HEK293 (cell line): ENCODE measurements at regions not wholly inside any gene's neighbourhood (a gene's known extent, or its start where the extent isn't known, plus 50 kb on each side); places are given as distances from the start of the nearest gene placed in this dataset.

Experiments used
- GLI4 ChIP-seq: fragments of 450-650 bp; formaldehyde crosslinking; IDR thresholded peaks from 2 replicates; pipeline ENCODE4 v1.5.1; 2016; ENCODE audit warnings: missing biosample characterization, missing genetic modification characterization
- GLIS1 ChIP-seq: fragments of 450-650 bp; formaldehyde crosslinking; IDR thresholded peaks from 2 replicates; pipeline ENCODE4 v1.5.1; 2016; ENCODE audit warnings: missing biosample characterization, missing genetic modification characterization
- KLF16 ChIP-seq: fragments of 450-650 bp; formaldehyde crosslinking; IDR thresholded peaks from 2 replicates; pipeline ENCODE4 v1.5.1; 2017; ENCODE audit warnings: missing biosample characterization, missing genetic modification characterization
- RBAK ChIP-seq: fragments of 450-650 bp; formaldehyde crosslinking; IDR thresholded peaks from 2 replicates; pipeline ENCODE4 v1.5.1; 2016; ENCODE audit warnings: missing biosample characterization, missing genetic modification characterization
- YY1 ChIP-seq: fragments of 450-650 bp; formaldehyde crosslinking; IDR thresholded peaks from 2 replicates; pipeline ENCODE4 v1.5.1; 2018; ENCODE audit warnings: missing biosample characterization, missing genetic modification characterization
- ZBTB17 ChIP-seq: fragments of 450-650 bp; formaldehyde crosslinking; IDR thresholded peaks from 2 replicates; pipeline ENCODE4 v1.5.1; 2016; ENCODE audit warnings: missing biosample characterization, missing genetic modification characterization
- ZBTB7A ChIP-seq: fragments of 450-650 bp; formaldehyde crosslinking; IDR thresholded peaks from 2 replicates; pipeline ENCODE4 v1.5.1; 2016; ENCODE audit warnings: low read depth, missing biosample characterization, missing genetic modification characterization
- ZNF558 ChIP-seq: fragments of 450-650 bp; formaldehyde crosslinking; IDR thresholded peaks from 2 replicates; pipeline ENCODE4 v1.5.1; 2016; ENCODE audit warnings: missing biosample characterization, missing genetic modification characterization
- ZNF629 ChIP-seq: fragments of 450-650 bp; formaldehyde crosslinking; IDR thresholded peaks from 2 replicates; pipeline ENCODE4 v1.5.1; 2017; ENCODE audit warnings: missing biosample characterization, missing genetic modification characterization
- ZNF670 ChIP-seq: fragments of 450-650 bp; formaldehyde crosslinking; IDR thresholded peaks from 2 replicates; pipeline ENCODE4 v1.5.1; 2016; ENCODE audit warnings: missing biosample characterization, missing genetic modification characterization, low read depth
- ZNF747 ChIP-seq: fragments of 450-650 bp; formaldehyde crosslinking; IDR thresholded peaks from 2 replicates; pipeline ENCODE4 v1.5.1; 2016; ENCODE audit warnings: missing biosample characterization, missing genetic modification characterization
- ZNF776 ChIP-seq: fragments of 450-650 bp; formaldehyde crosslinking; IDR thresholded peaks from 2 replicates; pipeline ENCODE4 v1.5.0; 2017; ENCODE audit warnings: missing biosample characterization, missing genetic modification characterization, borderline replicate concordance
- TF ChIP-seq, protein P1 (sequence below): fragments of 450-650 bp; formaldehyde crosslinking; IDR thresholded peaks from 2 replicates; pipeline ENCODE4 v1.5.1; 2016; ENCODE audit warnings: missing biosample characterization, missing genetic modification characterization
- TF ChIP-seq, protein P2 (sequence below): fragments of 450-650 bp; formaldehyde crosslinking; IDR thresholded peaks from 2 replicates; pipeline ENCODE4 v1.5.1; 2016; ENCODE audit warnings: missing biosample characterization, missing genetic modification characterization

DNA sequence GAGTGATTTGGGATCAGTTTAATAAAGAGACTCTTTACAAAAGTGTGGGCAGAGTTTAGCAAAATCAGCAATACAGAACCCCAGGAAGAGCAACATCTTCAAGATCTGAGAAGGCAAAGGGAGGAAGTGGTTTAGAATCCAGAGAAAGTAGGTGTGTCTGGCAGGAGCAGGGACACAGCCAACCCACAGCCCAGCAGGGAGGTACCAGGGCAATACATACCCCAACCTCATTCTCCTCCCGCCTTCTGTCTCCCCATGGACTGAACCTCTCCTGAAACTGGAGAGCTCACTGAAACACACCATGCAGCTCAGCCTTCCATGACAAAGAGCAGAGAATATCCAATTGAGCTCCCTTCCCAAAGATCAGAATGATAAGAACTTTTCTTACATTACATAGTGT, 283.4 kb downstream of the PRELID2 start:
- TF ChIP-seq ZNF670 (no peak), GLI4 (tag by site-specific recombination) (no peak), YY1 (no peak), ZNF629 (tag by site-specific recombination) (no peak), ZBTB7A (no peak), GLIS1 (tag by site-specific recombination) (no peak), ZBTB17 (tag by site-specific recombination) (no peak), ZNF747 (tag by site-specific recombination) (no peak), RBAK (tag by site-specific recombination) (no peak), ZNF776 (no peak), KLF16 (tag by site-specific recombination) (no peak), ZNF558 (tag by site-specific recombination) (no peak)
- TF ChIP-seq, protein P1, sequence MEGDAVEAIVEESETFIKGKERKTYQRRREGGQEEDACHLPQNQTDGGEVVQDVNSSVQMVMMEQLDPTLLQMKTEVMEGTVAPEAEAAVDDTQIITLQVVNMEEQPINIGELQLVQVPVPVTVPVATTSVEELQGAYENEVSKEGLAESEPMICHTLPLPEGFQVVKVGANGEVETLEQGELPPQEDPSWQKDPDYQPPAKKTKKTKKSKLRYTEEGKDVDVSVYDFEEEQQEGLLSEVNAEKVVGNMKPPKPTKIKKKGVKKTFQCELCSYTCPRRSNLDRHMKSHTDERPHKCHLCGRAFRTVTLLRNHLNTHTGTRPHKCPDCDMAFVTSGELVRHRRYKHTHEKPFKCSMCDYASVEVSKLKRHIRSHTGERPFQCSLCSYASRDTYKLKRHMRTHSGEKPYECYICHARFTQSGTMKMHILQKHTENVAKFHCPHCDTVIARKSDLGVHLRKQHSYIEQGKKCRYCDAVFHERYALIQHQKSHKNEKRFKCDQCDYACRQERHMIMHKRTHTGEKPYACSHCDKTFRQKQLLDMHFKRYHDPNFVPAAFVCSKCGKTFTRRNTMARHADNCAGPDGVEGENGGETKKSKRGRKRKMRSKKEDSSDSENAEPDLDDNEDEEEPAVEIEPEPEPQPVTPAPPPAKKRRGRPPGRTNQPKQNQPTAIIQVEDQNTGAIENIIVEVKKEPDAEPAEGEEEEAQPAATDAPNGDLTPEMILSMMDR (tag by site-specific recombination): no peak
- TF ChIP-seq, protein P2, sequence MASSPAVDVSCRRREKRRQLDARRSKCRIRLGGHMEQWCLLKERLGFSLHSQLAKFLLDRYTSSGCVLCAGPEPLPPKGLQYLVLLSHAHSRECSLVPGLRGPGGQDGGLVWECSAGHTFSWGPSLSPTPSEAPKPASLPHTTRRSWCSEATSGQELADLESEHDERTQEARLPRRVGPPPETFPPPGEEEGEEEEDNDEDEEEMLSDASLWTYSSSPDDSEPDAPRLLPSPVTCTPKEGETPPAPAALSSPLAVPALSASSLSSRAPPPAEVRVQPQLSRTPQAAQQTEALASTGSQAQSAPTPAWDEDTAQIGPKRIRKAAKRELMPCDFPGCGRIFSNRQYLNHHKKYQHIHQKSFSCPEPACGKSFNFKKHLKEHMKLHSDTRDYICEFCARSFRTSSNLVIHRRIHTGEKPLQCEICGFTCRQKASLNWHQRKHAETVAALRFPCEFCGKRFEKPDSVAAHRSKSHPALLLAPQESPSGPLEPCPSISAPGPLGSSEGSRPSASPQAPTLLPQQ (tag by site-specific recombination): no peak
